SK-MEL-5 (cell line): ENCODE measurements at regions not wholly inside any gene's neighbourhood (a gene's known extent, or its start where the extent isn't known, plus 50 kb on each side); places are given as distances from the start of the nearest gene placed in this dataset.

Experiments
- DNase-seq: peaks from one replicate; pipeline ENCODE4 v3.0.0-alpha.2; 2016; ENCODE audit warnings: low read depth, low spot score
- in situ Hi-C: cut with HindIII; loops from 2 replicates; pipeline ENCODE4 v1.10.0; 2016; ENCODE audit warnings: low sequenced_read_pairs, high pct_unique_total_duplicates, low pct_unique_long_range_greater_than_20kb

GRCh38 chr9:80004714-80005113, 432.9 kb downstream of the TLE4 start:
- DNase-seq = no peak
- in situ Hi-C loops = no loop called here

GRCh38 chr9:79990536-79990935, 418.8 kb downstream of the TLE4 start:
- DNase-seq = no peak
- in situ Hi-C loops = no loop called here

- no peak for DNase-seq
- in situ Hi-C loops = no loop called here
Observed at GRCh38 chr9:79989079-79989478, 417.3 kb downstream of the TLE4 start.

- no peak for DNase-seq
- in situ Hi-C loops = no loop called here
Observed at GRCh38 chr9:79988126-79988525, 416.4 kb downstream of the TLE4 start.

GRCh38 chr9:79986437-79986836, 414.7 kb downstream of the TLE4 start:
- DNase-seq = no peak
- in situ Hi-C loops = no loop called here

GRCh38 chr9:79985772-79986171, 414.0 kb downstream of the TLE4 start:
- no peak for DNase-seq
- in situ Hi-C loops = no loop called here

GRCh38 chr9:79985264-79985663, 413.5 kb downstream of the TLE4 start:
- in situ Hi-C loops = no loop called here

GRCh38 chr9:79984429-79985067, 412.8 kb downstream of the TLE4 start:
- in situ Hi-C loops = no loop called here
- no peak for DNase-seq

More at GRCh38 chr9:79985264-79985663, 413.5 kb downstream of the TLE4 start:
- DNase-seq = no peak

- in situ Hi-C loops = no loop called here
- no peak for DNase-seq
Observed at GRCh38 chr9:79980432-79980831, 408.7 kb downstream of the TLE4 start.

- in situ Hi-C loops = no loop called here
- DNase-seq = no peak
Observed at GRCh38 chr9:79977510-79978197, 405.9 kb downstream of the TLE4 start.

GRCh38 chr9:79977074-79977435, 405.3 kb downstream of the TLE4 start:
- in situ Hi-C loops = no loop called here
- no peak for DNase-seq

- in situ Hi-C loops = no loop called here
- no peak for DNase-seq
Observed at GRCh38 chr9:79976257-79977073, 404.7 kb downstream of the TLE4 start.

GRCh38 chr9:79975621-79976256, 404.0 kb downstream of the TLE4 start:
- in situ Hi-C loops = no loop called here
- no peak for DNase-seq

GRCh38 chr9:79974806-79975422, 403.1 kb downstream of the TLE4 start:
- in situ Hi-C loops = no loop called here
- DNase-seq = no peak

- DNase-seq = no peak
- in situ Hi-C loops = no loop called here
Observed at GRCh38 chr9:79973627-79974026, 401.9 kb downstream of the TLE4 start.

GRCh38 chr9:79970146-79970425, 398.3 kb downstream of the TLE4 start:
- in situ Hi-C loops = no loop called here

GRCh38 chr9:79969393-79970145, 397.8 kb downstream of the TLE4 start:
- no peak for DNase-seq
- in situ Hi-C loops = no loop called here

More at GRCh38 chr9:79970146-79970425, 398.3 kb downstream of the TLE4 start:
- DNase-seq = no peak
